PC-9 (cell line): ENCODE measurements at regions not wholly inside any gene's neighbourhood (a gene's known extent, or its start where the extent isn't known, plus 50 kb on each side); places are given as distances from the start of the nearest gene placed in this dataset.

Experiments used
- EZH2 ChIP-seq: fragments of 200-600 bp; sonication (generic); IDR thresholded peaks from 2 replicates; pipeline ENCODE4 v1.8.0; 2017; ENCODE audit warnings: antibody characterized with exemption, low read depth
- TF ChIP-seq, protein P1 (sequence below): fragments of 200-600 bp; sonication (generic); conservative IDR thresholded peaks from 2 replicates; pipeline ENCODE4 v1.6.1; 2017; ENCODE audit warnings: mixed run types, antibody characterized with exemption, mild to moderate bottlenecking, moderate library complexity

DNA sequence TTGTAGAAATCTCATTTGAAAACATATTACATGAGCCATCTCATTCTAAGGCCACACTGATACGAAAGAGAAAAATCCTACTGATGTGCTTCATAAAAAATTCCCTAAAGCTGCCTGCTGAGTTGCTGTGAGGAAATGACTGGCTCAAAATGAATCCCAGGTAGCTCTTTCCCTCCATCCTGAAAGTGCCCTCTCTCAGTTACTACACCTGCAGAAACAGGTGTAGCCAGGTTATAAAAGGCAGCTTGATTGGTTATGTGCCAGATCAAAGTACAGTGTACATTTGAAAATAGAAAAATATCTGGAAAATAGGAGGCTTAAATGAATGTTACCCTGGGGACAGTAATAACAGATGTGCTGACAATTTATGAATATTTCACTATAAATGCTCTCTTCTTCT lies 833.4 kb upstream of the ADGRL4 start:
- TF ChIP-seq, protein P1, sequence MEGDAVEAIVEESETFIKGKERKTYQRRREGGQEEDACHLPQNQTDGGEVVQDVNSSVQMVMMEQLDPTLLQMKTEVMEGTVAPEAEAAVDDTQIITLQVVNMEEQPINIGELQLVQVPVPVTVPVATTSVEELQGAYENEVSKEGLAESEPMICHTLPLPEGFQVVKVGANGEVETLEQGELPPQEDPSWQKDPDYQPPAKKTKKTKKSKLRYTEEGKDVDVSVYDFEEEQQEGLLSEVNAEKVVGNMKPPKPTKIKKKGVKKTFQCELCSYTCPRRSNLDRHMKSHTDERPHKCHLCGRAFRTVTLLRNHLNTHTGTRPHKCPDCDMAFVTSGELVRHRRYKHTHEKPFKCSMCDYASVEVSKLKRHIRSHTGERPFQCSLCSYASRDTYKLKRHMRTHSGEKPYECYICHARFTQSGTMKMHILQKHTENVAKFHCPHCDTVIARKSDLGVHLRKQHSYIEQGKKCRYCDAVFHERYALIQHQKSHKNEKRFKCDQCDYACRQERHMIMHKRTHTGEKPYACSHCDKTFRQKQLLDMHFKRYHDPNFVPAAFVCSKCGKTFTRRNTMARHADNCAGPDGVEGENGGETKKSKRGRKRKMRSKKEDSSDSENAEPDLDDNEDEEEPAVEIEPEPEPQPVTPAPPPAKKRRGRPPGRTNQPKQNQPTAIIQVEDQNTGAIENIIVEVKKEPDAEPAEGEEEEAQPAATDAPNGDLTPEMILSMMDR = no peak
- no peak for TF ChIP-seq EZH2
